HG03378 (cell line): ENCODE measurements at regions not wholly inside any gene's neighbourhood (a gene's known extent, or its start where the extent isn't known, plus 50 kb on each side); places are given as distances from the start of the nearest gene placed in this dataset.

Experiments
- ATAC-seq: cut with Tn5 transposase; IDR thresholded peaks from one replicate; pipeline ENCODE4 v1.9.1; 2021; ENCODE audit warnings: mild to moderate bottlenecking, moderate library complexity; ENCODE audit not compliant: unreplicated experiment

DNA sequence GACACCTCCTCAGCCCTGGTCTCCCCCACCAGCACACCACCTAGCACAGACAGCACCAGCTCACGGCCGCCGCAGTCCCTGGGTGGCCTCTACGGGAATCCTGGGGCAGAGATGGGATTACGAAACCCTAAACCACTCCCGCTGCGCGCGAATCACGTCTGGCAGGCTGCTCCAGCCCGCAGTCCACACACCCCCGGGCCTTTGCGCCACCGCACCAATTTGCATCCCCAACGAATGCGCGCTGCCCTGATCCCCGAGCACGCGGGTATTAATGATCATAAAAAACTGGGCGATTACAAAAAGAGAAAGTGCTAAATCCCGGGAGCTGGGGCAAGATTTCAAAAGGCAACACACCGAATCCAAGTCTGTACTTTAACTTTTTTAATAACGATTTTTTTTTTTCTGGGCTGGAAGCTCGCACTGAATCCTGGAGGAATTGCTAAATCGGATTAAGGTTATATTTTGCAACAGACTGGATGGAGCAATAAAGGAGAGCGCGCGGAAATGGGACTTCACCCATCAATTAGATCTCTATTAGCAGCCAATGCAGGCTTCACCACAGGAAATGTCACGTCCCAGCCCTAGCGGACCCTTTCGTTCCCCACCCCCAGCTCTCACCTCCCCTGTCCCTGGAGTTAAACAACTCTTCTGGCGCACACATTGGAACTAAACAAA is 69.8 kb upstream of the TMEM33 start:
- no peak for ATAC-seq

DNA sequence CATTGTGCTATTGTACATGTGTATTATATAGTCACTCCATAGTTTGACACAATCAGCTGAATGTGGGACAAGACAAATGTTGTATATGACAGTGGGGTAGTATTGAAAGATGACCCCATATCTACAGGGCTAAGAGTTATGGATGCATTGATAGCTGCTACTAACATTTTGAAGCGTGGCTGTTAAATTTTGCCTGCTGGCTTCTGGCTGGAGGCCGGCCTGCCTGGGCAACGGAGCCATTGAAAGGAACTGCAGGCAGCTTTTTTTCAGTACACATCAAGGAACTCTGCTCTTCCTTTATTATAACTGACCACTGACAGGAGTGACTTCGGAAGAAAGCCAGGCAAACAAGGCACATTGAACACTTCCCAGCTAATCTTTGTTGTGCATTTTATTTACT is 76.1 kb upstream of the TMEM33 start:
- ATAC-seq, result no peak

DNA sequence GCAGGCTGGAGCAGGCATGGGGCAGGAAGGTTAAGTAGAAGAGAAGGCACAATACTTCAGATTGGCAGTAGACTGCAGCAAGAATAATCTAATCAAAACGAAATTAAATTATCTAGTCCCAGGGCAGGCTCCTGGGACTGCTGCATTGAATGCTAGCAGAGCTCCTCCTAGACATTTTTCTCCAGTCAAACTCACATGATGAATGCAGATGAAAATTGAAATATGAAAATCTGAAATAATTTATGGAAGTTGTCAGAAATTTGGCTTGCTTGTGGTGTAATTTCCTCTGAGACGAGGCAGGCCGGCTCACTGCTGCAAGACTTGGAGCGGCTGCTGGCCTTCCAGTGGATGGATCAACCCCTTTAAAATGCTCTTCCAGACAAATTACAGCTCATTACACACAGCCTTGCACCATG is 78.0 kb upstream of the TMEM33 start:
- ATAC-seq, result no peak

GRCh38 chr4:41856797-41857196 is 78.4 kb upstream of the TMEM33 start:
- ATAC-seq, result no peak

GRCh38 chr4:41853973-41854372 is 81.3 kb upstream of the TMEM33 start:
- no peak for ATAC-seq

DNA sequence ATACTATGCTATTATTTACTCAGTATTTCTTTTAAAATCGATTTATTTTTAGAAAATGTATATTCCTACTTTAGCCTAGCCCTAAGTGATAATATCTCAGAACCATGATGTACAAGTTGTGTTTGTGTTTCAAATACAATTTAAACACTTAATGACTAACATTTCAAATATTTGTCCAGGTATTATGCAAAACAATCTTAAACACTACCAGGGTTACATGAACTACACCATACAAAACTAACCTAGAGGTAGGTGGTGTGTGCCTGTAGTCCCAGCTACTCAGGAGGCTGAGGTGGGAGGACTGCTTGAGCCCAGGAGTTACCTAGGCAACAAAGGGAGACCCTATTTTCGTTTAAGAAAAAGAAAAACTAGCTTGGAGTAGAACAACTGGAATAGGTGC is 83.0 kb upstream of the TMEM33 start:
- ATAC-seq, result no peak

DNA sequence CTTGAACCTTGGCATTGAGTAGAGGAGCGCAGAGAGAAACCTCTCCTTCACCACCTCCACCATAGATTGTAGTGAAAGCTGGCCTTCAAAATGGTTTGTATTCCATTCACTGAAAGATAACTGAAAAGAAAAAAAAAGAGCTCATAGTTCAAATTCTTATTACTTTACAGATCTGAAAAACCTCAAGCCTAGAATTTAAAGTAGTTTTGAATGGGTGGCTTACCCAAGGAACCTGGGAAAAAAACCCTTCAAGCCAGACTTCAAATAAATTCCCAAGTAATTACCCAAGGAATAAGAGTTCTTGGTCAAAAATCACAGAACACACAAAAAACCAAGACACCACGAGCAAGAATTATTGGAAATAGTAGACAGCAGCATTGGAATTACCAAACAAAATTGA is 83.6 kb upstream of the TMEM33 start:
- no peak for ATAC-seq

- ATAC-seq, result no peak
These were observed 90.9 kb upstream of the TMEM33 start for GRCh38 chr4:41844327-41844726.

- peak; percentile 81 for ATAC-seq
These were observed 91.7 kb upstream of the PHOX2B start for GRCh38 chr4:41839916-41840854.

GRCh38 chr4:41838590-41838989 is 90.1 kb upstream of the PHOX2B start:
- no peak for ATAC-seq

- no peak for ATAC-seq
These were observed 86.9 kb upstream of the PHOX2B start for GRCh38 chr4:41835321-41835995.

- no peak for ATAC-seq
These were observed 84.4 kb upstream of the PHOX2B start for GRCh38 chr4:41832961-41833360.

GRCh38 chr4:41822325-41822724 is 73.8 kb upstream of the PHOX2B start:
- ATAC-seq, result no peak

DNA sequence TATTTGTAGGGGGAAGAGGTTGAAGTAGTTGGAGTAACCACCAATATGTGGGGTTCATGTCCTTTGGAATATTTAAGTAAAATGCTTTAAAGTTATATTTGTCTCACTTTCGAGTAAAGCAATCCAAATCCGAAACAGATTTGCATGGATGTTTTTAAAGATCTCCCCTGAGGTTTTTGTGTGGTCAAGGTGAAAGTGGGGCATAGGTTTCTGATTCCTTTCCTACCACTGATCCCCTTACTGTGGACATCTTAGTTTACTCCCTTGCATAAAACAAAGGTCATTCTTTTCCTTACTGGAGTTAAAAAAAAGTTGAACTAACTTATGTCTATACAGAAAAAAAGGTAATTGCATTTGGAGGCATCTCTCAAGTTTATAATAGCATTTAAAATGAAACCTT is 71.9 kb upstream of the PHOX2B start:
- no peak for ATAC-seq

DNA sequence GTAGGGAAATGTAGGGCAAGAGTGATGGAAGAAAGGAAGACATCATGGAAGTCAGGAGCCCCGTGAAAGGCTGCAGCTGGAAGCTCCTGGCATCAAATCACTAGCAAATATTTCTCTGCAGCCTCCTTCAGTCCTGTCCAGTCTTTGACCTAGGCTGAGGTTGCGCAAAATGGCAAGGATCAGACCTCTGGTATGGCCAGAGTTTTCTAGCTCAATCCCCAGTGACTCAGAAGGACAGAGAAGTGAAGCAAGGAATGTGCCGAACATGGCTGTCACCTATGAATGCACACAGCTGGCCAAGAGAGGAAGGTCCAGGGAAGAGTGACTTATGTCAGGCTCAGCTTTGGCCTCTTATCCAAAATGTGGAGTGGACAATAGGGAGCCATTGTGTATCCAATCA is 71.1 kb upstream of the PHOX2B start:
- no peak for ATAC-seq

DNA sequence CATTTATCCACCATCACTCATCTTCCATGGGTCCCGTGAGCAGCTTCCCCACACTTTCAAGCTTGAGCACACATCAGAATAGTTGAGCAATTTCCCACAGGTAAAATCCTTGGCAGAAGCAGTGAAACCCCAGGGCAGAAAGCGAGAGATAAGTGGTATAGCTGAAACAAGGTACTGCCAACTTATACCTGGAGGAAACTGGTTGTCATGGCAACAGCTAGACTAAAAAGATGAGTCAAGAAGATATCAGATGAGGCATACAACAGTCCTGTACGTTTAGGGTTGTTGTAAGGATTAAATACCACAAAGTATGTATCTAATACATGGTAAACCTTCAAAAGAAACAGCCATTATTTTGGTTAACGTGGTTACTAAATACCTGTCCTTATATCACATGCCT is 66.9 kb upstream of the PHOX2B start:
- no peak for ATAC-seq

- no peak for ATAC-seq
These were observed 66.0 kb upstream of the PHOX2B start for GRCh38 chr4:41814565-41814964.

DNA sequence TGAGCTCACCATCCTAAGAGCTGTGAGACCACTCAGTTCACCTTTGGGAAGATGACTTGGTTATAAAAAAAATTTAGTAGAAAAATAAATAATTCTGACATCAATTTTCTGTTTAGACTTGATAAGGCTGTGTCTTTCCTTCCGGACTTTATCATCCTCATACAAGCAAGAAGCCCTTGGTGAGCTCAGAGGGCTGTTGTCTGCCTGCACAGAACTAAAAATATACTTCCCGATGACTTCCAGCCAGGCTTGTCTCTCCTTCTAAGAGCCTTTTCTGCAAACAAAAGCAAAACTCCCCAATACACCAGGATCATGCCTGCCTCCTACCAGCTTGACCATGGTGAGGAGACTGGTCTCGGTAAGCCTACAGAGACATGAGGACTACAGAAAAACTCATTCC is 58.3 kb upstream of the PHOX2B start:
- ATAC-seq, result no peak

DNA sequence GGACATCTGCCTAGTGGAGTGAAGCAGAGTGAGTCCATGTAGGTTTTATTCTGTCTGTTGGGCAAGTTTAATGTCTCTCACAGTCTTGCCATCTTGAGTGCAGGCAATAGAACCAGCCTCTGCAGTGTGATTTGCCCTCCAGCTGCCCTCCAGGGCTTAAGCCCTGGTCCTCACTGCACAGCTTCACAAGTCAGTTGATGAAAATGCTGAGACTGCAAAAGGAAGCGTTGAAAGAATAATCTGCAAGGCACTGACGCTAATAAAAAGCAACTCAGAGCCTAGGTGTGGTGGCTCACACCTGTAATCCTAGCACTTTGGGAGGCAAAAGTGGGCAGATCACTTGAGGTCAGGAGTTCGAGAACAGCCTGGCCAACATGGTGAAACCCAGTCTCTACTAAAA is 54.1 kb upstream of the PHOX2B start:
- no peak for ATAC-seq

- no peak for ATAC-seq
These were observed 50.6 kb upstream of the PHOX2B start for GRCh38 chr4:41799126-41799525.
